ENCODE measurements at regions not wholly inside any gene's neighbourhood (a gene's known extent, or its start where the extent isn't known, plus 50 kb on each side); places are given as distances from the start of the nearest gene placed in this dataset.
A peak's percentile ranks its signal among the peaks of the same experiment; 100 is the strongest.
"Not testable (repeated sequence)": the region's sequence is repeated elsewhere in the genome, so short reads cannot be mapped to it uniquely, and the experiment has no call there.

DNA sequence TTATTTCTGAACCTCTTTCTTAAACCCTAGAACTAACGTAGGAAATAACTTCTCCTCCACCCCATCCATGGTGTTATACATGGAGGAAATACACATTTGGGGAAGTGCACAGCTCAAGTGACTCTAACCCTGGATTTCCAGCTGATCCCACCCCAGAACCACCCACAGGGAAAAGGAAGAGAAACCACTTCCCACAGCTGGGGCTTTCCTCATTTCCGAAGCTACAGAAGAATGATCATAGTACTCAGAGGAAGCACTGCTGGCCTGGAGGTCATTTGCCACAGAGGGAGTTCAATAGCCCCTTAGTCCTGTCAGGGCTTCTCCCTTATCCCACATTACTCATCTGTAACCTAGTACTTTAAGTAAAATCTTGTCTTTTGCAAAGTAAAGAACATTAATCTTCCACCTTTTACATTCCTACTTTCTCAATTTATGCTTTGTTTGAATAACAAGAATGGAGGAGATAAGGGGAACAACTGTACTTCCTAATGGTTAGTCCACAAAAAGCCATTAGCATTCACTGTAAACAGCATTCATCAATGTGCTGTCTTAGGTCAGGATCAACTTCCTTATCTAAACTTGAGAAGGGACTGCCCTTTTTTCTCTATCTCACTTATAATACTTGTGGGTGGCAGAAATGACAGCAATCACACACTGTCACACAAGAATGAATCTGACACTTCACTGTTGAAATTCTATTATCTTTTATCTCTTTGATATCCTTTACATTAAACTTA lies 63.0 kb upstream of the RGS1 start:
- Histone ChIP-seq H3K27ac (no peak overlapping the region), H3K4me1 (no peaks in the 10 kb centered on the region), H3K36me3 (ENCODE audit: low read depth, missing control alignments) (no peaks in the 10 kb centered on the region), H3K4me3 (no peak overlapping the region), H3K27me3 (no peaks in the 10 kb centered on the region), H3K9me3 (no peaks in the 10 kb centered on the region)
- intact Hi-C loops (cut with DNase I; ENCODE audit: low total_unique reads): no loop called here
- WGBS, 2 donors: 82 to 84% methylated on average over 2 of the region's 2 CpGs
- TF ChIP-seq POLR2A (IDR thresholded peaks at IDR 0.05): no peak
- TF ChIP-seq, protein P1, sequence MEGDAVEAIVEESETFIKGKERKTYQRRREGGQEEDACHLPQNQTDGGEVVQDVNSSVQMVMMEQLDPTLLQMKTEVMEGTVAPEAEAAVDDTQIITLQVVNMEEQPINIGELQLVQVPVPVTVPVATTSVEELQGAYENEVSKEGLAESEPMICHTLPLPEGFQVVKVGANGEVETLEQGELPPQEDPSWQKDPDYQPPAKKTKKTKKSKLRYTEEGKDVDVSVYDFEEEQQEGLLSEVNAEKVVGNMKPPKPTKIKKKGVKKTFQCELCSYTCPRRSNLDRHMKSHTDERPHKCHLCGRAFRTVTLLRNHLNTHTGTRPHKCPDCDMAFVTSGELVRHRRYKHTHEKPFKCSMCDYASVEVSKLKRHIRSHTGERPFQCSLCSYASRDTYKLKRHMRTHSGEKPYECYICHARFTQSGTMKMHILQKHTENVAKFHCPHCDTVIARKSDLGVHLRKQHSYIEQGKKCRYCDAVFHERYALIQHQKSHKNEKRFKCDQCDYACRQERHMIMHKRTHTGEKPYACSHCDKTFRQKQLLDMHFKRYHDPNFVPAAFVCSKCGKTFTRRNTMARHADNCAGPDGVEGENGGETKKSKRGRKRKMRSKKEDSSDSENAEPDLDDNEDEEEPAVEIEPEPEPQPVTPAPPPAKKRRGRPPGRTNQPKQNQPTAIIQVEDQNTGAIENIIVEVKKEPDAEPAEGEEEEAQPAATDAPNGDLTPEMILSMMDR (IDR thresholded peaks at IDR 0.05): no peak
- DNase-seq: peak; percentile 25

DNA sequence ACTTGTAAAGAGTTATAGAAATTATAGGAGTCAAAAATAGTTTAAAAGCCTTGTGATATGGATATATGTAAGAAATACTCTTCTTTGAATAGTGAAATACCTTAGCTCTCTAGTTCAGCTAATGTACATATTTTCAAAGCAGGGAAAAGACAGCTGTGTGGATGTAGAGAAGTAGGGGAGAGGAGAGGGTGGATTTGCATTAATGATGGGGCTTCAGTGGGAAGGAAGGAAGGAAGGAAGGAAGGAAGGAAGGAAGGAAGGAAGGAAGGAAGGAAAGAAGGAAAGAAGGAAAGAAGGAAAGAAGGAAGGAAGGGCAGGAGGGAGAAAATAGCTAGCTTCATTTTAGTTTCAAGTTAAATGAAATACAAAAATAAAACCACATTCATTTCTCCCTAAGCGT lies 62.4 kb upstream of the RGS1 start:
- TF ChIP-seq, protein P1 (IDR thresholded peaks at IDR 0.05): no peak
- no peak for TF ChIP-seq POLR2A (IDR thresholded peaks at IDR 0.05)
- Histone ChIP-seq H3K4me3 (no peak overlapping the region), H3K4me1 (no peaks in the 10 kb centered on the region), H3K27ac (no peak overlapping the region), H3K36me3 (ENCODE audit: low read depth, missing control alignments) (no peaks in the 10 kb centered on the region), H3K27me3 (no peaks in the 10 kb centered on the region), H3K9me3 (no peaks in the 10 kb centered on the region)
- WGBS, 2 donors: 87 to 88% methylated on average over 1 of the region's 1 CpG
- no peak for DNase-seq
- intact Hi-C loops (cut with DNase I; ENCODE audit: low total_unique reads): no loop called here

GRCh38 chr1:192513697-192514096 lies 61.9 kb upstream of the RGS1 start:
- Histone ChIP-seq H3K27ac (no peak overlapping the region), H3K36me3 (ENCODE audit: low read depth, missing control alignments) (no peaks in the 10 kb centered on the region), H3K27me3 (no peaks in the 10 kb centered on the region), H3K9me3 (no peaks in the 10 kb centered on the region), H3K4me3 (no peak overlapping the region), H3K4me1 (no peaks in the 10 kb centered on the region)
- WGBS, 2 donors: 86 to 96% methylated on average over 1 of the region's 1 CpG
- no peak for DNase-seq
- intact Hi-C loops (cut with DNase I; ENCODE audit: low total_unique reads): no loop called here
- TF ChIP-seq POLR2A (IDR thresholded peaks at IDR 0.05): no peak
- TF ChIP-seq, protein P1 (IDR thresholded peaks at IDR 0.05): no peak

DNA sequence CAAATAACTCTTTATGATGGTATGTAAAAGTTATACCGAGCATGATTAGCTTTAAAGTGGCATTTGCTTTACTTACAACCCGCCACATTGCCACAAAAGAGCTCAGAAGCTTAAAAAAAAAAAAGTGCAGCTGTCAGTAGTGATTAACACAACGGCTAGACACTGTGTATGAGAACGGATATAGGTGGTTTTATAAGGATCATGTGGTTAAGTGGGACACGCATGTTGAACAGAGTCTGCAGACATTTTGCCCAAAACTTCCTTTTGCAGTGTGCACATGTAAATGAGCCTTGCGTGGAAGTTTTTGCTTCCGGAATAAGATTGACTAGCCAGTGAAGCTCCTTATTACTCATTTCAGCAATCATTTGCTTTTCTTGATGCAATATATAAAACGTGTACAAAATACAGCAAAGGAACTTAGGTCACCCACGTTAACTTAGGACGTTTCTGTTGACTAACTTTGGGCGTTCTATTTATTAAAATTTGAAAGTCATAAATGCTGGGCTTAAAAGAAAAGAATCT lies 58.7 kb upstream of the RGS1 start:
- intact Hi-C loops (cut with DNase I; ENCODE audit: low total_unique reads): no loop called here
- no peak overlapping the region for H3K4me3 ChIP-seq
- no peaks in the 10 kb centered on the region for H3K27me3 ChIP-seq
- TF ChIP-seq POLR2A (IDR thresholded peaks at IDR 0.05): no peak
- TF ChIP-seq, protein P1 (IDR thresholded peaks at IDR 0.05): no peak
- H3K36me3 ChIP-seq (ENCODE audit: low read depth, missing control alignments): no peaks in the 10 kb centered on the region
- no peaks in the 10 kb centered on the region for H3K9me3 ChIP-seq
- H3K27ac ChIP-seq: no peak overlapping the region
- DNase-seq: peak; percentile 21
- H3K4me1 ChIP-seq: no peaks in the 10 kb centered on the region
- WGBS, 2 donors: 69 to 72% methylated on average over 11 of the region's 11 CpGs

DNA sequence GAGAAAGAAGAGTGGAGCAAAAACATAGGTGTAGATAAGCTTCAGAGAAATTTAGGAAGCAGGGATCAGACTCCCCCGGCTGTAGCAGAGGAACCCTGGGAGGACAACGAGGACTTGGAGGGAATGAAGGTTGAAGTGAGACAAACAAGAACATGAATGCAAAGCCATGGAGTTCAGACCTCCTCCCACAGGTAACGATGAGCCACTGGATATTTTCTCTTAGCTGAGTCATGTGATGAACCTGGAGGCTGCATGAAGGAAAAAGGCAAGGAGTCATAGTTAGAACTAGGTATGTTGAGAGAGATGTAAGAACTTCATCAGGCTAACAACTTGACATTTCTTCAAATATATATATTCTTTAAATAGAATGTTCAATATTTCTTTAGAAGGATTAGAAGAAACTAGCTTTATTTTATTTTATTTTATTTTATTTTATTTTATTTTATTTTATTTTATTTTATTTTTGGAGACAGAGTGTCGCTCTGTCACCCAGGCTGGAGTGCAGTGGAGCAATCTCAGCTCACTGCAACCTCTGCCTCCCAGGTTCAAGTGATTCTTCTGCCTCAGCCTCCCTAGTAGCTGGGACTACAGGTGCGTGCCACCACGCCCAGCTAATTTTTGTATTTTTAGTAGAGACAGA lies 57.7 kb upstream of the RGS1 start:
- H3K27me3 ChIP-seq; H3K9me3 ChIP-seq; H3K36me3 ChIP-seq (ENCODE audit: low read depth, missing control alignments); H3K4me1 ChIP-seq; H3K4me3 ChIP-seq; DNase-seq; H3K27ac ChIP-seq; intact Hi-C loops (cut with DNase I; ENCODE audit: low total_unique reads): not testable (repeated sequence)
- 71 to 76% methylated on average over 6 of the region's 6 CpGs for WGBS, 2 donors
